ENCODE measurements at regions not wholly inside any gene's neighbourhood (a gene's known extent, or its start where the extent isn't known, plus 50 kb on each side); places are given as distances from the start of the nearest gene placed in this dataset.

GRCh38 chr4:147286846-147287587 lies 193.9 kb upstream of the EDNRA start:
- TF ChIP-seq POLR2AphosphoS5 (IDR thresholded peaks at IDR 0.05) = no peak
- no peak for TF ChIP-seq CTCF (IDR thresholded peaks at IDR 0.05)
- TF ChIP-seq POLR2A (IDR thresholded peaks at IDR 0.05) = no peak

All from breast epithelium (tissue), 3 donors.